Mucosa of gallbladder (tissue), 1 donor: ENCODE measurements at regions not wholly inside any gene's neighbourhood (a gene's known extent, or its start where the extent isn't known, plus 50 kb on each side); places are given as distances from the start of the nearest gene placed in this dataset.
"Not testable (repeated sequence)": the region's sequence is repeated elsewhere in the genome, so short reads cannot be mapped to it uniquely, and the experiment has no call there.

Source experiments
- DNase-seq: peaks from one replicate; pipeline ENCODE4 v3.0.0-alpha.2; 2020; ENCODE audit warnings: low spot score
- donor health status: DM: no; HTN: no; CAD: no.

DNA sequence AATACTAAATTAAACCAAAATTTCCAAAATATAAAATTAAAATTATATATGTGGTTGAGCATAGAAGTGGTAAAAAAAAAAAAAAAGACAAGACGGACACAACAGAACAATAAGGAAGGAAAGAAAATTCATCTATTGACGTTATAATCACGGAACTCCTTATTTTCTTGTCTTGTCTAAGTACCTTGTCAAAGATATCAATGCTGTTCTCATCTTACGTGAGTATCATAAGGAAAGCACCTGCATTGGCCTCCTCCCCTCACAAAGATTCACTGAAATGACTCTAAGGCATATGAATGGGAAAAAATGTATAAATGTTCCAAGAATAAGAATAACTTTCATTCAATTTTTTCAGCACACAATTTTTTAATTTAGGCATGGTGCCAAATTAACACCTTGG lies 135.4 kb downstream of the PPP1R3A start:
- no peak for DNase-seq

DNA sequence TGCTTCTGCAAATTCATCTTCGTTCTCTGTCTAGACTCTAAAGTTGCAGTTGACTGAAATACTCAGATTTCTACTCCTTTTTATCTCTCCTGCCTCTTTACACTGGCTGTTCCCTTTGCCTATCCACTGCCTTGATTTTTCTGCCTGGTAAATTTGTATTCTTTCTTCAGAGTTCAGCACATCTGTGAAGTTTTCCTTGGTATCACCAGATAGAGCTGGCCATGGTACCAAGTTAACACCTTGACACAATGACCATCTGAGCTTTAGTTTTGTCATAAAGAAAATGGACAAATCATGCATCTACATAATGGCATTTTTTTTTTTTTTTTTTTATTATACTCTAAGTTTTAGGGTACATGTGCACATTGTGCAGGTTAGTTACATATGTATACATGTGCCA lies 143.0 kb downstream of the PPP1R3A start:
- no peak for DNase-seq

- DNase-seq: no peak
Observed at GRCh38 chr7:113775401-113775800, 143.4 kb downstream of the PPP1R3A start.

GRCh38 chr7:113774182-113774807 lies 144.5 kb downstream of the PPP1R3A start:
- no peak for DNase-seq

GRCh38 chr7:113770146-113770738 lies 148.6 kb downstream of the PPP1R3A start:
- DNase-seq: no peak

DNA sequence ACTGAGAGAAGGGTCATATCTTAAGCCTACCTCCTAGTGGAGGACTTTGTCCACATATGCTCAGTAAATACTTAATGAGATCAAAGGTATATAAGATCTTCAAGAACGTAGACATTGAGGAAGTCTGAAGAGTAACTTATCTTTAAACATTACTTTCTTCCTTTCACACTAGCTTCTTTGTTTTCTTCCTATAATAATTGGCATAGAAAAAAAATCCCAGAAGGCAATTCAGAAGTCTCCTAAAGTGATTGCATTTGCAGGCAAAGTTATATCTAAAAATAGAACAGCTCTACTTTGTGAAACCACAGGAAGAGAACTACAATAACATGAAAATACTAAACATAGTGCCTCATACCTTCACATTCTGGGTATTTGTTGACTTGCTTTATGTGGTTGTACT lies 150.4 kb downstream of the PPP1R3A start:
- no peak for DNase-seq

DNA sequence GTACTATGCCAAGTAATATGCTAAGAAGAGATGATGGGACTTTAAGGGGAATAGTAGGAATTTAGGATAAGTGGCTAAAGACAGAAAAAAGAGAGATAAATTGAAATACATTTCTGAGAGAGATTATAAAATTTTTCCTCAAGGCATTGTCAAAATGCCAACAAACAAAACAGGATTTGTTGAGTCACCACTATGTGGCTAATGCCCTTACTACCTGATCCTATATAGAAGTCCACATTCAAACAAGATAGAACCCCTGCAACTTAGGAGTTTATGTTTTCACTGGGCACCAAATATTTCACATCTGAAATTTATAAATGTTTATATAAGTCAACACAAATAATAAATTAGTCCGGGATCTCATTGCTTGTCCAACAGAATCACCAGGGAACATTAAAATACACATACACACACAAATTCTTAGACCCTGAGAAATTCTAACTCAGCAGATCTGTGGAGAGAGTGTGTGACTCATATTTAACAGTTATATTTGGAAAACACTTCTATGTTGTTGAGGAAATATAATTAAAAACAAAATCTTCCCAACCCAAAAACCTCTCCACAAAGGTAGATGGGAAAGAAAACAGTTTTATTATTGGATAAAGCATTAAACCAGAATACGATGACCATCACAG lies 154.3 kb downstream of the PPP1R3A start:
- DNase-seq: no peak

GRCh38 chr7:113763226-113763625 lies 155.6 kb downstream of the PPP1R3A start:
- no peak for DNase-seq

DNA sequence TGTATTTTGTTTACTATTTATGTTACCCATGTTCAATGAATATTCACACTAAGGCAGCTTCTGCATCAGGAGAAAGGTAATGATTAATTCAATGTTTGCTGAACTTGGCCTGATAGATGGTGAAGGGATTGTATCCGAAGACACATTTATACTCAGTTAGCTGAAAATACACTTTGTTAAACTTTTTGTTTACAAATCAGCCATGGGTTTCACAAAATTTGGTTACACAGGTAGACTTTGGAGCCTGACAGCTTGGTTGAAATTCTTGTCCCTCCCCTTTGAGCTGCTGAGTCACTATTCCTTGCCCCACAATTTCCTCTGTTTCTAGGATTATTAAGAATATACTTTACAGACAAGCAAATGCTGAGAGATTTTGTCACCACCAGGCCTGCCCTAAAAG lies 162.6 kb downstream of the PPP1R3A start:
- DNase-seq: no peak

- DNase-seq: no peak
Observed at GRCh38 chr7:113752689-113753088, 166.1 kb downstream of the PPP1R3A start.

- no peak for DNase-seq
Observed at GRCh38 chr7:113752289-113752688, 166.5 kb downstream of the PPP1R3A start.

DNA sequence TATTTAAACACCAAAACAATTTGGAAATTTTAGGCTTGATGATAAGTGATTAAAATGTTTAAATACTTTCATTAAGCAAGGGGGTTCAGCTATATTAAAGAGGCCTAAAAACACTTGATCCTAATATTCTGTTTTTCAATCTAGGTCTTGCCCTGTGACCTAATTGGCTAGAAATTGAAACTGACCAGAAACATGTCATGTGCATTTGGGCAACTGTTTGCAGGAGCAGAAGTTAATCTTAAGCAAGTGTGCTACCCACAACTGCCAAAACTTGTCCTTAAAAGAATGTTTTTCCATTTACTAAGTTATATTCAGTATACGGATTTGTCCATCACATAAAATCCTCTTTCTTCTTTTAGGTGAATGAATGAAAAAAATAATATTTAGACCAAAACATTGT lies 167.3 kb downstream of the PPP1R3A start:
- DNase-seq: no peak

DNA sequence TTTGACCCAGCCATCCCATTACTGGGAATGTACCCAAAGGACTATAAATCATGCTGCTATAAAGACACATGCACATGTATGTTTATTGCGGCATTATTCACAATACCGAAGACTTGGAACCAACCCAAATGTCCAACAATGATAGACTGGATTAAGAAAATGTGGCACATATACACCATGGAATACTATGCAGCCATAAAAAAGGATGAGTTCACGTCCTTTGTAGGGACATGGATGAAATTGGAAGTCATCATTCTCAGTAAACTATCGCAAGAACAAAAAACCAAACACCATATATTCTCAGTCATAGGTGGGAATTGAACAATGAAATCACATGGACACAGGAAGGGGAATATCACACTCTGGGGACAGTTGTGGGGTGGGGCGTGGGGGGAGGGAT lies 170.4 kb downstream of the PPP1R3A start:
- not testable (repeated sequence) for DNase-seq

GRCh38 chr7:113742946-113743431 lies 175.8 kb downstream of the PPP1R3A start:
- DNase-seq: not testable (repeated sequence)

DNA sequence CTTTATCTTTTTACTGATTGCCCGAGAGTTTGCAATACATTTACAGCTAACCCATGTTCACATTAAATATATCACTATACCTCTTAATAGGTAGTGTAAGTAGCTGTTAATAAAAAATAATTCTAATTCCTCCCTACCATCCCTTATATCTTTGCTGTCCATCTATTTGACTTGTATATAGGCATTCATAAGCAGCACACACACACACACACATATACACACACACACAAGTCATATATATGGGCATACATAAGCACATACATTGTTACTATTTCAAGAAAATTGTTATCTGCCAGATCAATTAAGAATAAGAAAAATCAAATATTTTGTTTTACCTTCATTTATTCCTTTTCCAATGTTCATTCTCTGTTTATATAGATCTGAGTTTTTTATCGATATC lies 176.4 kb downstream of the PPP1R3A start:
- DNase-seq: no peak

DNA sequence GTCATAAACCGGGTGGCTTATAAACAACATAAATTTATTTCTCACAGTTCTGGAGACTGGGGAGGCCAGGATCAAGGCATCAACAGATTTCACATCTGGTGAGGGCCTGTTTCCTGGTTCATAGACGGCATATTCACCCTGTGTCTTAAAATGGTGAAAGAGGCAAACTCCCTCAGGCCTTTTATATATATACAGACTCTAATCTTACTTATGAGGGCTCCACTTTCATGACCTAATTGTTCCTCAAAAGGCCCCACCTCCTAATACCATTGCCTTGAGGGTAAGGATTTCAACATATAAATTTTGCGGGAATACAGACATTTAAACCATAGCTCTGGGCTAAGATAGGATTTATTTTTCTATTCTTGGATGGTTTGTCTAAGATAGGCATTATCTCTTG lies 187.2 kb downstream of the PPP1R3A start:
- no peak for DNase-seq

- DNase-seq: no peak
Observed at GRCh38 chr7:113730309-113730955, 188.4 kb downstream of the PPP1R3A start.

DNA sequence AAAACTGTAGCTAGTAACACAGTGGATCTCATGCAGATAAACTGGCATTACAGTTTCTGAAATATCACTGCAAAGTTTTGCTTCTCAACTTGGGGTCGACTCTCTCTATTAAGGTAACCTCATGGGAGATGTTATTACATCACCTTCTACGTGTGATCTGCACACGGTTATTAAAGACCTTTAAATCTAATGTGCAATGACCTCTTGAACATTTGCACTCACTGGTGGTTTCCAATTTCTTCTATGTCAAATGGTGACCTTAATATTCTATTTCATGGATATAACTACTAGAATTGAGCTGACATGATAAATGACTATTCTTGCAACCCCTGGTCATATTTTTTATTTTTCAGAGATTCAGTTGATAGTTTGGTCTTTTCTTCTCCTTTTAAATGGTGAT lies 191.3 kb downstream of the PPP1R3A start:
- no peak for DNase-seq

GRCh38 chr7:113722006-113722405 lies 196.8 kb downstream of the PPP1R3A start:
- DNase-seq: no peak

DNA sequence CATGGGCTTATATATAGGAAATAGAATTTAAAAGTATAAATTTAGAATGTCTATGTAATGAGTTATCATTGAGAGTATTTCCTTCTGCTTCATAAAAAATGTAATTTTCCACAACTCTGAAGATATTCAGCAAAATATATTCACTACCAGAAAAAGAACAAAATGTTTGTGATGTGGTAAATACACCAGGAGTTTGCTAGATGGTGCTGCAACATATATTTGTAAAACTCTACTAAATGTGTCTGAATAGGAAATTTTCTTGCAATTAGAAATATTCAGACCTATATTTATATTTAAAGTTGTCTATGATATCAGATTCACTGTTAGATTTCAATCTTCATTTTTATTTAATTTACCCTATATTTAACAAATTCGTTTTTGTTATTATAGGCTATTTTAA lies 201.1 kb downstream of the PPP1R3A start:
- DNase-seq: no peak

DNA sequence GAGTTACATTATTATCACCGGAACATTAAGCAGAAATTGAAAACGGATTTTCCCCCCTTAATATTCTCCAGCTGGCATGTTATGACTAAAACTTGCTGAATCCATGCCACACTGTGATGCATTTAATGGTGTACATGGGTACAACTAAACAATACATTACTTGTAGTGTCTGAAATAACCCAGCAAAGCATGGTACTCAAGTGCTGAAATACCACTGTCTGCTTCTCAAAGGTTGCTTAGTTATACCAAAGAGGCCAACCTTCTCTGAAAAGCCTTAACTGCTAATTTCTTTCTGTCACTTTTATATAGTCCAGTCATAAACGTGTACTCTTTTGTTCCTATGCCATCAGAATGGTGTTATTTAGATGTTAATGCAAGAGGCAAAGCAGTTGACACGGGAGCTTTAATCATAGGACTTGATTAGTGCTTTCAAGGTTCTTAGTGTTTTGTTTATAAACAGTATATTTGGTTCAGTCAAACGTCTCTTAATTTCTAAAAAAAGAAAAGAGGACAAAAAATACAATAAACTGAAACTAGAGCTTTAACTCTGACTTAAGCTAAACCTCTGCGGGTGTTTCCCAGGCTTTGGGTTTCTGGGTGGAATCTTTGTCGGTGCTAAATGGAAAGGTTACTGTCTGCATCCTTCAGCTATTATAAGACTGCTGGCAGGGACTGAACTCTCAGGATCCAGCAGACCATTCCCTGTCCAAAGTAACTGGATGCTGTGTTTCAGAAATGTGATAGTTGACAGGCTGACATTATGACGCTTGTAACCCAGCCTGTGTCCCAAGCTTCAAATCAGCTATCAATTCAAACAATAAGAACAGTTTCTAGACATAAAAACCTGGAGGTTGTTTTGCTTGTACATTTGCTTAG lies 202.6 kb downstream of the PPP1R3A start:
- DNase-seq: no peak

- DNase-seq: no peak
Observed at GRCh38 chr7:113715262-113715661, 203.5 kb downstream of the PPP1R3A start.
